Stimulated activated CD4-positive, alpha-beta T cell treated with anti-CD3 and anti-CD28 coated beads, Interleukin-12 subunit alpha, Interleukin-12 subunit beta, amount 100 ng/mL, for 4 hours (primary cell): ENCODE measurements at regions not wholly inside any gene's neighbourhood (a gene's known extent, or its start where the extent isn't known, plus 50 kb on each side); places are given as distances from the start of the nearest gene placed in this dataset.
"Not testable (repeated sequence)": the region's sequence is repeated elsewhere in the genome, so short reads cannot be mapped to it uniquely, and the experiment has no call there.

Experiments used
- DNase-seq: peaks from one replicate; pipeline ENCODE4 v3.0.0-alpha.2; 2020

GRCh38 chr1:149234926-149235914, 131.9 kb upstream of the NBPF9 start:
- not testable (repeated sequence) for DNase-seq

- DNase-seq: not testable (repeated sequence)
These were observed 134.2 kb upstream of the NBPF9 start for GRCh38 chr1:149237515-149237914.

- DNase-seq: not testable (repeated sequence)
These were observed 136.7 kb upstream of the NBPF9 start for GRCh38 chr1:149239897-149240508.

- DNase-seq: not testable (repeated sequence)
These were observed 137.2 kb upstream of the NBPF9 start for GRCh38 chr1:149240530-149240929.

GRCh38 chr1:149241272-149241671, 137.9 kb upstream of the NBPF9 start:
- not testable (repeated sequence) for DNase-seq

GRCh38 chr1:149243572-149243971, 140.2 kb upstream of the NBPF9 start:
- DNase-seq: not testable (repeated sequence)

GRCh38 chr1:149244621-149245020, 141.3 kb upstream of the NBPF9 start:
- not testable (repeated sequence) for DNase-seq

GRCh38 chr1:149246212-149246611, 142.9 kb upstream of the NBPF9 start:
- not testable (repeated sequence) for DNase-seq

- not testable (repeated sequence) for DNase-seq
These were observed 145.3 kb upstream of the NBPF9 start for GRCh38 chr1:149248610-149249009.

- not testable (repeated sequence) for DNase-seq
These were observed 146.6 kb upstream of the NBPF9 start for GRCh38 chr1:149249850-149250467.

- not testable (repeated sequence) for DNase-seq
These were observed 151.8 kb upstream of the NBPF9 start for GRCh38 chr1:149254894-149255847.

- not testable (repeated sequence) for DNase-seq
These were observed 156.9 kb upstream of the NBPF9 start for GRCh38 chr1:149260284-149260683.

- not testable (repeated sequence) for DNase-seq
These were observed 157.5 kb upstream of the NBPF9 start for GRCh38 chr1:149260736-149261340.

GRCh38 chr1:149267287-149267686, 163.9 kb upstream of the NBPF9 start:
- not testable (repeated sequence) for DNase-seq

GRCh38 chr1:149269001-149269702, 165.8 kb upstream of the NBPF9 start:
- not testable (repeated sequence) for DNase-seq

- not testable (repeated sequence) for DNase-seq
These were observed 166.5 kb upstream of the NBPF9 start for GRCh38 chr1:149269833-149270232.

GRCh38 chr1:149274493-149274892, 171.1 kb upstream of the NBPF9 start:
- DNase-seq: not testable (repeated sequence)

GRCh38 chr1:149275802-149276201, 172.5 kb upstream of the NBPF9 start:
- not testable (repeated sequence) for DNase-seq

- not testable (repeated sequence) for DNase-seq
These were observed 173.1 kb upstream of the NBPF9 start for GRCh38 chr1:149276496-149276895.

GRCh38 chr1:149278156-149278555, 174.8 kb upstream of the NBPF9 start:
- not testable (repeated sequence) for DNase-seq

GRCh38 chr1:149279015-149279414, 175.7 kb upstream of the NBPF9 start:
- DNase-seq: not testable (repeated sequence)
